H9 (cell line): ENCODE measurements at regions not wholly inside any gene's neighbourhood (a gene's known extent, or its start where the extent isn't known, plus 50 kb on each side); places are given as distances from the start of the nearest gene placed in this dataset.

Experiments
- DNase-seq: peaks from one replicate; pipeline ENCODE4 v3.0.0-alpha.2; 2017
- H2AFZ ChIP-seq: one replicate; pipeline ENCODE4 v1.6.1; 2013; ENCODE audit warnings: mild to moderate bottlenecking, low read length, control low read depth, moderate library complexity
- H2AK5ac ChIP-seq: 2 replicates; pipeline ENCODE4 v1.6.1; 2013; ENCODE audit warnings: low read length, control low read depth, mixed read lengths; ENCODE audit not compliant: insufficient read length
- H2BK120ac ChIP-seq: one replicate; pipeline ENCODE4 v1.6.1; 2013; ENCODE audit warnings: low read depth, mild to moderate bottlenecking, low read length, control low read depth, inconsistent platforms; ENCODE audit not compliant: poor library complexity, severe bottlenecking
- H2BK12ac ChIP-seq: 2 replicates; pipeline ENCODE4 v1.6.1; 2013; ENCODE audit warnings: low read length, control low read depth, mixed read lengths, low read depth; ENCODE audit not compliant: insufficient read length
- H2BK15ac ChIP-seq: 2 replicates; pipeline ENCODE4 v1.6.1; 2013; ENCODE audit warnings: low read depth, low read length, control low read depth
- H2BK20ac ChIP-seq: one replicate; pipeline ENCODE4 v1.6.1; 2013; ENCODE audit warnings: low read depth, mild to moderate bottlenecking, low read length, control low read depth, inconsistent platforms; ENCODE audit not compliant: poor library complexity, severe bottlenecking
- H2BK5ac ChIP-seq: 2 replicates; pipeline ENCODE4 v1.6.1; 2013; ENCODE audit warnings: low read length, control low read depth, mixed read lengths; ENCODE audit not compliant: insufficient read length
- H3K14ac ChIP-seq: 2 replicates; pipeline ENCODE4 v1.6.1; 2013; ENCODE audit warnings: low read length, control low read depth; ENCODE audit not compliant: insufficient read depth
- H3K18ac ChIP-seq: 2 replicates; pipeline ENCODE4 v1.6.1; 2013; ENCODE audit warnings: low read depth, mild to moderate bottlenecking, mixed read lengths, low read length, control low read depth; ENCODE audit not compliant: insufficient read length
- H3K23ac ChIP-seq: 2 replicates; pipeline ENCODE4 v1.6.1; 2013; ENCODE audit warnings: low read length, control low read depth, mixed read lengths, low read depth; ENCODE audit not compliant: insufficient read length
- H3K23me2 ChIP-seq: 2 replicates; pipeline ENCODE4 v1.6.1; 2013; ENCODE audit warnings: low read depth, mild to moderate bottlenecking, mixed read lengths, low read length, control low read depth; ENCODE audit not compliant: insufficient read length, poor library complexity, severe bottlenecking
- H3K27ac ChIP-seq: 2 replicates; pipeline ENCODE4 v1.5.1; 2013; ENCODE audit warnings: low read length, control low read depth, mixed read lengths, low read depth; ENCODE audit not compliant: insufficient read length
- H3K27me3 ChIP-seq: 2 replicates; pipeline ENCODE4 v1.6.1; 2013; ENCODE audit warnings: low read length, control low read depth, inconsistent platforms; ENCODE audit not compliant: insufficient read depth
- H3K4ac ChIP-seq: 2 replicates; pipeline ENCODE4 v1.6.1; 2013; ENCODE audit warnings: low read depth, mild to moderate bottlenecking, control low read depth, inconsistent platforms, low read length, moderate library complexity
- H3K4me1 ChIP-seq: 2 replicates; pipeline ENCODE4 v1.6.1; 2013; ENCODE audit warnings: low read length, control low read depth, inconsistent platforms; ENCODE audit not compliant: insufficient read depth
- H3K4me2 ChIP-seq: 2 replicates; pipeline ENCODE4 v1.6.1; 2013; ENCODE audit warnings: low read length, control low read depth, mixed read lengths; ENCODE audit not compliant: insufficient read length, insufficient read depth
- H3K56ac ChIP-seq: 2 replicates; pipeline ENCODE4 v1.6.1; 2013; ENCODE audit warnings: low read depth, mild to moderate bottlenecking, mixed read lengths, low read length, control low read depth; ENCODE audit not compliant: insufficient read length
- H3K79me1 ChIP-seq: 2 replicates; pipeline ENCODE4 v1.6.1; 2013; ENCODE audit warnings: low read depth, mild to moderate bottlenecking, moderate library complexity, low read length, control low read depth, inconsistent platforms; ENCODE audit not compliant: insufficient read depth, poor library complexity, severe bottlenecking
- H3K79me2 ChIP-seq: 2 replicates; pipeline ENCODE4 v1.6.1; 2013; ENCODE audit warnings: low read length, control low read depth, inconsistent platforms; ENCODE audit not compliant: insufficient read depth
- H3K9ac ChIP-seq: 2 replicates; pipeline ENCODE4 v1.6.1; 2013; ENCODE audit warnings: low read length, control low read depth, mixed read lengths; ENCODE audit not compliant: insufficient read length; ENCODE audit errors: extremely low read depth
- H3K9me3 ChIP-seq: one replicate; pipeline ENCODE4 v1.6.1; 2013; ENCODE audit warnings: low read depth, low read length, inconsistent platforms; ENCODE audit not compliant: control insufficient read depth
- H3T11ph ChIP-seq: one replicate; pipeline ENCODE4 v1.6.1; 2013; ENCODE audit warnings: mild to moderate bottlenecking, low read length, control low read depth, inconsistent platforms
- H4K20me1 ChIP-seq: one replicate; pipeline ENCODE4 v1.6.1; 2013; ENCODE audit not compliant: control insufficient read depth, insufficient read length, insufficient read depth
- H4K5ac ChIP-seq: 2 replicates; pipeline ENCODE4 v1.6.1; 2013; ENCODE audit warnings: low read depth, mild to moderate bottlenecking, mixed read lengths, low read length, control low read depth; ENCODE audit not compliant: insufficient read length
- H4K8ac ChIP-seq: replicated peaks from 2 replicates; pipeline ENCODE4 v1.6.1; 2013; ENCODE audit warnings: low read length, control low read depth, mixed read lengths, low read depth; ENCODE audit not compliant: insufficient read length
- H4K91ac ChIP-seq: 2 replicates; pipeline ENCODE4 v1.6.1; 2013; ENCODE audit warnings: low read depth, mild to moderate bottlenecking, moderate library complexity, mixed read lengths, low read length, control low read depth; ENCODE audit not compliant: insufficient read length
- H3K27ac Mint-ChIP-seq, 3 experiments: 2 replicates in 2 of 3; 3 replicates in 1 of 3; pipeline ENCODE4 v1.8.0; 2020 to 2021; ENCODE audit warnings: mixed read lengths in 3 of 3, mild to moderate bottlenecking in 1 of 3, moderate library complexity in 1 of 3
- H3K27me3 Mint-ChIP-seq: 2 replicates; pipeline ENCODE4 v1.8.0; 2021; ENCODE audit warnings: low read depth, mild to moderate bottlenecking, moderate library complexity, mixed read lengths
- H3K36me3 Mint-ChIP-seq, 3 experiments: 2 replicates in 2 of 3; 3 replicates in 1 of 3; pipeline ENCODE4 v1.8.0; 2020 to 2021; ENCODE audit warnings: low read depth in 3 of 3, mixed read lengths in 3 of 3; ENCODE audit not compliant: insufficient read depth in 1 of 3
- H3K4me1 Mint-ChIP-seq, 2 experiments: 2 replicates each; pipeline ENCODE4 v1.8.0; 2020; ENCODE audit warnings: mixed read lengths in 2 of 2
- H3K4me3 Mint-ChIP-seq, 2 experiments: 2 replicates in 1 of 2; 3 replicates in 1 of 2; pipeline ENCODE4 v1.8.0; 2020 to 2021; ENCODE audit warnings: mild to moderate bottlenecking in 2 of 2, mixed read lengths in 2 of 2, moderate library complexity in 1 of 2
- H3K9me3 Mint-ChIP-seq, 2 experiments: 2 replicates in 1 of 2; 3 replicates in 1 of 2; pipeline ENCODE4 v1.8.0; 2020; ENCODE audit warnings: mild to moderate bottlenecking in 2 of 2, mixed read lengths in 2 of 2, moderate library complexity in 1 of 2
- WGBS: extraction: QIAGEN DNeasy Blood & Tissue Kit; methylation state at CpG from one replicate; pipeline ENCODE4 v1.1.7; 2013; ENCODE audit warnings: missing lambda C conversion rate, low lambda C conversion rate, mixed read lengths; ENCODE audit not compliant: insufficient read length; ENCODE audit errors: extremely low coverage; 5-methylcytosine and 5-hydroxymethylcytosine counted together
- TF ChIP-seq, protein P1 (sequence below): fragments of 200-600 bp; sonication (generic); conservative IDR thresholded peaks from 3 replicates; pipeline ENCODE4 v1.8.0; 2021; ENCODE audit warnings: antibody characterized with exemption, mild to moderate bottlenecking

- H4K5ac ChIP-seq, result no peak overlapping the region
- no peak overlapping the region for H3K27ac Mint-ChIP-seq
- no peaks in the 10 kb centered on the region for H3K79me2 ChIP-seq
- no peak overlapping the region for H3K14ac ChIP-seq
- peaks cover 1 to 9% (median 3%) of the 10 kb centered on the region in 3 experiments; a peak in 2 of 7 replicates for H3K36me3 Mint-ChIP-seq
- TF ChIP-seq, protein P1, sequence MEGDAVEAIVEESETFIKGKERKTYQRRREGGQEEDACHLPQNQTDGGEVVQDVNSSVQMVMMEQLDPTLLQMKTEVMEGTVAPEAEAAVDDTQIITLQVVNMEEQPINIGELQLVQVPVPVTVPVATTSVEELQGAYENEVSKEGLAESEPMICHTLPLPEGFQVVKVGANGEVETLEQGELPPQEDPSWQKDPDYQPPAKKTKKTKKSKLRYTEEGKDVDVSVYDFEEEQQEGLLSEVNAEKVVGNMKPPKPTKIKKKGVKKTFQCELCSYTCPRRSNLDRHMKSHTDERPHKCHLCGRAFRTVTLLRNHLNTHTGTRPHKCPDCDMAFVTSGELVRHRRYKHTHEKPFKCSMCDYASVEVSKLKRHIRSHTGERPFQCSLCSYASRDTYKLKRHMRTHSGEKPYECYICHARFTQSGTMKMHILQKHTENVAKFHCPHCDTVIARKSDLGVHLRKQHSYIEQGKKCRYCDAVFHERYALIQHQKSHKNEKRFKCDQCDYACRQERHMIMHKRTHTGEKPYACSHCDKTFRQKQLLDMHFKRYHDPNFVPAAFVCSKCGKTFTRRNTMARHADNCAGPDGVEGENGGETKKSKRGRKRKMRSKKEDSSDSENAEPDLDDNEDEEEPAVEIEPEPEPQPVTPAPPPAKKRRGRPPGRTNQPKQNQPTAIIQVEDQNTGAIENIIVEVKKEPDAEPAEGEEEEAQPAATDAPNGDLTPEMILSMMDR, result no peak
- no peaks in the 10 kb centered on the region for H3K79me1 ChIP-seq
- no peak overlapping the region for H2BK5ac ChIP-seq
- no peaks in the 10 kb centered on the region for H3K4me1 Mint-ChIP-seq
- no peak overlapping the region for H2BK15ac ChIP-seq
- no peaks in the 10 kb centered on the region for H3K23me2 ChIP-seq
- H2BK20ac ChIP-seq, result no peak overlapping the region
- no peak overlapping the region for H2BK120ac ChIP-seq
- H2AK5ac ChIP-seq, result no peak overlapping the region
- H2AFZ ChIP-seq, result no peak overlapping the region
- H4K8ac ChIP-seq, result no peak overlapping the region
- no peak for DNase-seq
- no peak overlapping the region for H3K18ac ChIP-seq
- H3K4me3 Mint-ChIP-seq, result no peak overlapping the region
- no peak overlapping the region for H3T11ph ChIP-seq
- H3K9ac ChIP-seq, result no peak overlapping the region
- no peak overlapping the region for H3K4ac ChIP-seq
- no peak overlapping the region for H3K27ac ChIP-seq
- no peaks in the 10 kb centered on the region for H3K27me3 ChIP-seq
- no peaks in the 10 kb centered on the region for H3K27me3 Mint-ChIP-seq
- H3K9me3 Mint-ChIP-seq, result peaks cover 20 to 22% of the 10 kb centered on the region in 2 experiments; a peak in 4 of 5 replicates
- H3K23ac ChIP-seq, result no peak overlapping the region
- H3K56ac ChIP-seq, result no peak overlapping the region
- no peak overlapping the region for H4K91ac ChIP-seq
- H3K4me2 ChIP-seq, result no peak overlapping the region
- no peak overlapping the region for H2BK12ac ChIP-seq
- WGBS, result no CpG with 5 or more reads among the region's 1 CpG
- no peaks in the 10 kb centered on the region for H4K20me1 ChIP-seq
- no peaks in the 10 kb centered on the region for H3K9me3 ChIP-seq
- H3K4me1 ChIP-seq, result no peaks in the 10 kb centered on the region
Observed at GRCh38 chr9:11632691-11633090, 1019.9 kb upstream of the PTPRD start.
